HG03060 (cell line): ENCODE measurements at regions not wholly inside any gene's neighbourhood (a gene's known extent, or its start where the extent isn't known, plus 50 kb on each side); places are given as distances from the start of the nearest gene placed in this dataset.

Experiments used
- ATAC-seq: cut with Tn5 transposase; IDR thresholded peaks from one replicate; pipeline ENCODE4 v1.9.1; 2021; ENCODE audit warnings: low read depth, moderate number of reproducible peaks; ENCODE audit not compliant: unreplicated experiment

DNA sequence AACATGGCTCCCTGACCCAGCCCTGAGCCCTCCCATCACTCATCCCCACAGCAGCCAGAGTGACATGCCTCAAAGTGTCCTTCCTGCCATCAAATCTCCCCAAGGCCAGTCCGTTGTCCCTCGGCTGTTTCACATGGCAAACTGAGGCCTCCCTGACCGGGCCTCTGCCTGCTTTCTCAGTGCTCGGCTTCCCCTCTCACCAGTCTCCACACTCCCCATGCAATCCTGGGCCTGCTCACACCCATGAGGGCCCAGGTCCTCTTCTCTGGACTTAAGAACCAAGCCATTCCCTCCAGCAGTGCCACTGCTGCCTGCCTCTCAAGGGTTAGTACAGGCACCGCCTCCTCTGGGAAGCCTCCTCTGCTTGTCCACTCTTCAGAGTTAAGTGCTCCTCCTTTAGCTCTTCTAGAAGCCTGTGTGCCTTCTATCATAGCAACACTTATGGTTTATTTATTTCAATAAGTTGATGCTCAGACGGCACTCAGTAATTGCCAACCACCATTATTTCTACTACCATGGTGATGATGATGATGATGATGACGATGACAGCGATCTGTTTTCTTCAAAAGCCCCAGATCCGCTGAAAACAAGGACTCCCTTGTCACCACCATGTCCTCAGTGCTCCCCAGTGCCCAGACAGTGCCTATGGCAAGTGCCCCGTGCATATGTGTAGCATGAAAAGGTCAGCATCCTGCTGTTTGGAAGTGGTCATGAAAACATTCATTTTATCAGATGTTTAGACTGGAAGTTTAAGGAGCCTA, 449.0 kb downstream of the CDH26 start:
- no peak for ATAC-seq

DNA sequence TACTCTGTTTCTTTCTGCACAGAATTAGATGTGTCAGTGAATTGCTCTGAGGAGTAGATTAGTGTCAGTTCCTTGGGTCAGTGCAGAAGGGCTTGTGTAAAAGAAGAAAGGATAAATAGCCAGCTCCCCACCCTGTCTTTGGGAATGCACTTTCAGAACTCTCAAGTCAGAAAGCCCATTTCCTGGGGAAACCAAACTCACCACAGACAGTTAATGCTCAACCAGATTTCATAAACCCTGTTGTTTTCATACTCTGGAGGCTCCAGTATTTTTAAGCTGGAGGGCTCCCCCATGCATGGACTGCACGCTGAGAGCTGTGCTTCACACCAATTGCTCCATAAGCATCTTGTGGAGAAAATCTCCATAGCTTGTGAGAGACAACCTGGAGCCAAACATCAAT, 449.7 kb downstream of the CDH26 start:
- ATAC-seq = no peak

DNA sequence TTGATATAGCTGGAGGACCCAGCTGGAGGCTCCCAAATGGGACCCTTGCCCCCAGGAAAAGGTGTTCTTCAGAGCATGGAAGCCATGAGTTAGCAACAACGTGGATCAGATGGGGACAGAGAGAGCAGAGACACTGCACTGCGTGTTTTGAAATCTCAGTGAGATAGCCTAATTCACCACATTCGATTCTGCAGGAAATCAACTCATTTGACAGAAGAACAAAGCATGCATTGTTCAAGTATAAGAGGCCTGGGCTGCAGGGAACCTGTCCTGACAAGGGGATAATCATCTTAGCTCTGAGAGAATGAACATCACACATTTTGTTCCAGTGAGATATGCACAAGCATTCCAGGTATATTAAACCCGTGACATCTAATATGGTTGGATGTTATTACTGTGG, 450.2 kb downstream of the CDH26 start:
- no peak for ATAC-seq

- no peak for ATAC-seq
Observed at GRCh38 chr20:60410618-60411264, 452.5 kb downstream of the CDH26 start.

GRCh38 chr20:60411813-60412212, 453.6 kb downstream of the CDH26 start:
- ATAC-seq = no peak

GRCh38 chr20:60420676-60421229, 462.5 kb downstream of the CDH26 start:
- no peak for ATAC-seq

GRCh38 chr20:60422848-60423247, 464.6 kb downstream of the CDH26 start:
- ATAC-seq = no peak

- no peak for ATAC-seq
Observed at GRCh38 chr20:60424267-60424902, 466.2 kb downstream of the CDH26 start.

DNA sequence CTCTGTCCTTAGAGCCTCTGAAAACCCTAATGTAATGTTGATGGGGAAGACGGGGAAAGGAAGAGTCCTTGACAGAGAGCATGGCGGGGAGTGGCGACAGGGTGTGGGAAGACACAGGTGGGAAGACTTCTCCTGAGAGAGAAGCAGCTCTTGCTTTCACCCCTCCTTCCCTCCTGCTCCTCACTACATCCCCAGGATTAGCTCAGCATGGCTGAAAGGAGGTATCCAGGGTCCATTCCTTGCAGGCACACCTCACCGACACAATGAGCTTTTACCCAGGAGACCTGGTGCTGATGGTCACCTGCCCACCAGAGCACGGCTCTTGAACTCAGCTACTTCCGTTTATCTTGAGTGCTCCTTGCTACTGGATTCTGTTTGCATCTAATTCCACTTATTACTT, 469.3 kb downstream of the CDH26 start:
- ATAC-seq = no peak

DNA sequence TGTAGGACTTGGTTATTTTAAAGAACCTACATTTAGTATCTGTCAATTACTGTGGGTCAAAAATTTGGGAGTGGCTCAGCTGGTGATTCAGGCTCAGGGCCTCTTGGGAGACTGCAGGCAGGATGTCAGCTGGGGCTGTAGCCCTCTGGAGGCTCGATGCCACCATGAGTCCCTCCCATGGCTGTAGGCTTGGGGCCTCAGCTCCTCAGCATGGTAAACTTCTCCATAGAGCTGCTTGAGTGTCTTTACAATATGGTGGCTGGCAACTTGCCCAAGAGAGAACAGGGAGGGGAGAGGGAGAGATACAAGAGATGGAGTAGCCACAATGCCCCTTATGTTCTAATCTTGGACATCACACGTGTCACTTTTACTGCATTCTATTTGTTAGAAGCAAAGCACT, 470.4 kb downstream of the CDH26 start:
- ATAC-seq = no peak

GRCh38 chr20:60430516-60431001, 472.3 kb downstream of the CDH26 start:
- no peak for ATAC-seq

GRCh38 chr20:60431349-60431748, 473.1 kb downstream of the CDH26 start:
- ATAC-seq = no peak

DNA sequence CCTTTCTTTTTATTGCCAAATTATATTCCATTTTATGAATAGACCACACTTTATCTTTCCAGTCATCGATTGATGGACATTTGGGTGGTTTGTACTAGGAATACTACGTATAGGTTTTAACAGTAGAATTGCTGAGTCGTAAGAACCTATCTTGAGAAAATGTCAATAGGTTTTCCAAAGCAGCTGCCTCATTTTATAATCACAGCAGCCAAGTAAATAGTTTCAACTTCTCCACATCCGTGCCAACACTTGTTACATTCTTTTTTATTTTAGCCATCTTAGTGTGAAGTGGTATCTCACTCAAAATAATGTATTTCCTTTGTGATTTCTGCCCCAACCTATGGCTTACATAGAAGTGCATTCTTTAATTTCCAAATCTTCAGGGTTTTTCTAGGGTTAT, 479.2 kb downstream of the CDH26 start:
- no peak for ATAC-seq

GRCh38 chr20:60446267-60447111, 488.3 kb downstream of the CDH26 start:
- ATAC-seq = no peak

DNA sequence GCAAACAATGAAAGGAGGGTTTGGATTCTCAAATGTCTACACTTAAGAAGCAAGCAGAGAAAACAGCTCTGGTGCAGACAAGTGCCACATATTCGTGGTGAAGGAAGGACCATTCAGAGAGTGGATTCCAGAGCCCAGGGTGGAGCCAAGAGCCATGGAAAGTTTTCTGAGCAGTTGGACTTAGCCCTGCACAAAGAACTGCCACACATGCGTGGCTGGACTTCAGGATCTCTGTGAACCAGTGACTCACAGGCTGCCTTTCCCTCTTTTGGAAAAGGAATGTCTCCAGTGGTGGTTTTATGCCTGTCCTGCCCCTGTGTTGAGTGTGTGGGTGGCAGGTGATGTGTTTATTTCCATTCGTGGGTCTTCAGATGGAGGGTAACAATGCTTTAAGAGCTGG, 489.5 kb downstream of the CDH26 start:
- ATAC-seq = no peak

- no peak for ATAC-seq
Observed at GRCh38 chr20:60453388-60454246, 495.4 kb downstream of the CDH26 start.

GRCh38 chr20:60454491-60454890, 496.3 kb downstream of the CDH26 start:
- ATAC-seq = no peak

DNA sequence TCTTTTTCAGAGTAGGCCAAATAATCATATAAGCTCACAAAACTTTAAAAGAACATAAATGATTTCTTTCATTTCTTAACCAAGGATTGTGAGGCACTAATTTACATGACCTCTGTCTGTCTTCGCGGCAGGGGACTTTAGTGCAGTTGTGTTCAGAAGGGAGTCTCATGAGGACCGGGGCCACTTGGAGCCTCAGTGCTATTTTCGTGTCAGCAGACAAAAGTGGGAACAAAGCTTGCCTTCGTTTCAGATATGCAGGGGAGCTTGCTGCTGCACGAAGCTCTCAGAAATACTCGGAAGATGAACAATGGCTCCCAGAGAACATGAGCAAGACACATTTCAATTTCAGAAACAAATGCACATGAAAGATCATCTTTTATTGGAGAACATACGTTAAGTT, 497.0 kb downstream of the CDH26 start:
- ATAC-seq = no peak

DNA sequence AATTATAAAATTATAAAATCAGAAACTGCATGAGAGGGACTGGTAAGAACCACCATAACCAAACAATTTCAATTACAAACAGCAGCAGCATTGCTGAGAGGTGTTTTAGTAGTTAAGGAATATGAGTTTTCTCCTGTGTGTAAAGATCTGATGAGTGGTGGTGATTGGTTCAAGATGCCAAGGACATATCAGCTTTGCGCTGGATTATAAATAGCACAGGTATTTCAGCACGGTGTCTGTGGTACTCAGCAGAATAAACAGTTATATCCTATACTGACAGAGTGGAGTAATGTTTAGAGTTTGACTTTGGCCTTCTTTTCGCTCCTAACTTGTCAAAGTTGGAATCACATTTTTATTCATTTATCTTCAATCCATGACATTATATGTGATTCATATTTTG, 501.0 kb downstream of the CDH26 start:
- no peak for ATAC-seq

GRCh38 chr20:60461993-60462392, 503.8 kb downstream of the CDH26 start:
- ATAC-seq = no peak
